ENCODE measurements at regions not wholly inside any gene's neighbourhood (a gene's known extent, or its start where the extent isn't known, plus 50 kb on each side); places are given as distances from the start of the nearest gene placed in this dataset.

DNA sequence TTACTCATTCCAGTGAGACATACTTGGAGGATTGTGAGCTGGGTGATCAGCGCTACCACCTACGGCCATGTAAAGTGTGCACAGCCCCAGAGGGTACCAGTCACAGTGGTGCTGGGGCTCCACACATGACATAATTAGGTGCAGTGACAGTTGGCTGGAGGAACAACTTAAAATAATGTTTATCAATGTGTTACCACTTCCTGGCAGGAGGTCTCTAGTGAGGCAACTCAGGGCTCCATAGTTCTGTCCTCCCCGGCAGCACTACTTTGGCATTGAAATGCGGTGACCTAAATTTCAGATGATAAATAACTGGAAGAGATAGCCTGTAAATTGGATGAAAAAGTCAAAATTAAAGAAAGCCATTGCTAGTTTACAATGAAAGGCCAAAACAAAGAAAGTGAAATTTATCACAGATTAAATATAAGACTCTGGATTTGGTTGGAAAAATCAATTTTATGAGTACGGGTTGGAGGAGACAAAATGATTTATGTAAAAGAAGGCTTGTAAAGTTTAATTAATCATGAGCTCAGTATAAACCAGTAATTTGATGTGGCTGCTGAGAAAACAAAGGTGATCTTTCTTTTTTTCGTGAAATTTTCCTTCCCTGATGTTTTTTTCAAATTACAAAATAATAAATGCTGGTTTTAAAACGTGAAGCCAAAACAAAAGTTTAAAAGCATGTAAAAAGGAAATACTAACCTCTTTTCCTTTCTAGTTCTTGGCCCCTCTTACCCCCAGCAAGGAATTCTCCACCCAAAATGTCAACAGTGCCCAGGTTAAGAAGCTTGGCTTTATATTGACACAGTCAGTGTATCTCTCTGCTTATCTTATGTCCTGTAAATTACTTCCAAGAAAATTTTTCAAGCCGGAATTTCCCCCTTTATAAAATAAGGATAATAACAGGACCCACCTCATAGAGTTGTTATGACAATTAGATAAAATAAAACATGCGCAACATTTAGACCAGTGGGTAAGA, 126.7 kb upstream of the NOX3 start:
- TF ChIP-seq ZC3H10 (CRISPR knock-in tag; IDR thresholded peaks at IDR 0.05), result no peak
- TF ChIP-seq RARB (CRISPR knock-in tag; IDR thresholded peaks at IDR 0.05), result no peak
- no peak for TF ChIP-seq GLIS3 (CRISPR knock-in tag; IDR thresholded peaks at IDR 0.05)
- TF ChIP-seq ZNF565 (CRISPR knock-in tag; conservative IDR thresholded peaks at IDR 0.05; ENCODE audit: low read depth), result no peak
